Stimulated activated effector memory CD8-positive, alpha-beta T cell treated with anti-CD3 and anti-CD28 coated beads, Interleukin-12 subunit alpha, Interleukin-12 subunit beta, amount 100 ng/mL, for 72 hours (primary cell): ENCODE measurements at regions not wholly inside any gene's neighbourhood (a gene's known extent, or its start where the extent isn't known, plus 50 kb on each side); places are given as distances from the start of the nearest gene placed in this dataset.
"Not testable (repeated sequence)": the region's sequence is repeated elsewhere in the genome, so short reads cannot be mapped to it uniquely, and the experiment has no call there.

ENCODE experiments used
- ATAC-seq: fragments of 150-1000 bp; cut with Tn5 transposase; 2 replicates; pipeline ENCODE4 v1.10.0; 2021
- DNase-seq, 2 donors: peaks; one replicate each; pipeline ENCODE4 v3.0.0; 2021 to 2022; ENCODE audit warnings: low spot score in 2 of 2
- H3K27ac Mint-ChIP-seq: one replicate; pipeline ENCODE4 v1.8.0; 2022; ENCODE audit warnings: mild to moderate bottlenecking, mixed read lengths
- H3K36me3 Mint-ChIP-seq: one replicate; pipeline ENCODE4 v1.8.0; 2022; ENCODE audit warnings: mild to moderate bottlenecking, mixed read lengths
- H3K4me1 Mint-ChIP-seq: one replicate; pipeline ENCODE4 v1.8.0; 2022; ENCODE audit warnings: mixed read lengths
- H3K4me3 Mint-ChIP-seq: one replicate; pipeline ENCODE4 v1.8.0; 2022; ENCODE audit warnings: mild to moderate bottlenecking, mixed read lengths
- H3K9me3 Mint-ChIP-seq: one replicate; pipeline ENCODE4 v1.8.0; 2022; ENCODE audit warnings: mixed read lengths

GRCh38 chr3:89533275-89533674, 425.9 kb downstream of the EPHA3 start:
- H3K36me3 Mint-ChIP-seq: no peaks in the 10 kb centered on the region
- H3K9me3 Mint-ChIP-seq: peaks cover 17% of the 10 kb centered on the region
- H3K4me1 Mint-ChIP-seq: no peaks in the 10 kb centered on the region
- no peak overlapping the region for H3K27ac Mint-ChIP-seq
- no peak for DNase-seq
- no peak for ATAC-seq
- no peak overlapping the region for H3K4me3 Mint-ChIP-seq

GRCh38 chr3:89554587-89554986, 447.2 kb downstream of the EPHA3 start:
- not testable (repeated sequence) for DNase-seq, H3K27ac Mint-ChIP-seq, ATAC-seq, H3K4me3 Mint-ChIP-seq, H3K36me3 Mint-ChIP-seq, H3K4me1 Mint-ChIP-seq
- peaks cover 15% of the 10 kb centered on the region for H3K9me3 Mint-ChIP-seq

GRCh38 chr3:89558711-89559110, 451.3 kb downstream of the EPHA3 start:
- H3K4me1 Mint-ChIP-seq: no peaks in the 10 kb centered on the region
- no peak for ATAC-seq
- H3K36me3 Mint-ChIP-seq: no peaks in the 10 kb centered on the region
- H3K4me3 Mint-ChIP-seq: no peak overlapping the region
- no peak for DNase-seq
- peaks cover 20% of the 10 kb centered on the region for H3K9me3 Mint-ChIP-seq
- no peak overlapping the region for H3K27ac Mint-ChIP-seq

GRCh38 chr3:89560568-89560967, 453.1 kb downstream of the EPHA3 start:
- H3K9me3 Mint-ChIP-seq: peaks cover 23% of the 10 kb centered on the region
- no peak overlapping the region for H3K4me3 Mint-ChIP-seq
- no peak for ATAC-seq
- H3K27ac Mint-ChIP-seq: no peak overlapping the region
- no peaks in the 10 kb centered on the region for H3K36me3 Mint-ChIP-seq
- no peaks in the 10 kb centered on the region for H3K4me1 Mint-ChIP-seq
- no peak for DNase-seq

DNA sequence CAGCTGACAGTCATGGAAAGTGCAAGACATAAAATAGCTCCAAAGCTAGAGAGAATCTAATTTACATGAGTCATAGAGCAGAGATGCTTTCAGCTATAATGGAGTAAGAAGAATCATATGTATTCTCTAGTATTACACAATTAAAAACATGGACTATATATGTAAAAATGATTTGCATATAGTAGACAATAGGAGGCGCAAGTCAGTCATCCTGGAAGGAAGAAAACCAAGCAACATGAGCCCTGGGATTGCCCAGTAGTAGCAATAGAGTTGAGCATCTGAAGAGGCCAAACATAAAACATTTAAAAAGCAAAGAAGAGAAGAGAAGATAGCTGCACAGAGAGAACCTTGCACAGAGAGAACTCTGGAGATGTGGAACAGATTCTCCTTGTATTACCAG, 455.0 kb downstream of the EPHA3 start:
- no peaks in the 10 kb centered on the region for H3K36me3 Mint-ChIP-seq
- peaks cover 30% of the 10 kb centered on the region for H3K9me3 Mint-ChIP-seq
- H3K27ac Mint-ChIP-seq: no peak overlapping the region
- H3K4me3 Mint-ChIP-seq: no peak overlapping the region
- DNase-seq (no peak), ATAC-seq (no peak)
- no peaks in the 10 kb centered on the region for H3K4me1 Mint-ChIP-seq

- Mint-ChIP-seq H3K36me3 (no peaks in the 10 kb centered on the region), H3K9me3 (peaks cover 29% of the 10 kb centered on the region), H3K4me1 (no peaks in the 10 kb centered on the region), H3K27ac (no peak overlapping the region), H3K4me3 (no peak overlapping the region)
- no peak for DNase-seq
- ATAC-seq: no peak
These were observed 457.7 kb downstream of the EPHA3 start for GRCh38 chr3:89565098-89565497.

DNA sequence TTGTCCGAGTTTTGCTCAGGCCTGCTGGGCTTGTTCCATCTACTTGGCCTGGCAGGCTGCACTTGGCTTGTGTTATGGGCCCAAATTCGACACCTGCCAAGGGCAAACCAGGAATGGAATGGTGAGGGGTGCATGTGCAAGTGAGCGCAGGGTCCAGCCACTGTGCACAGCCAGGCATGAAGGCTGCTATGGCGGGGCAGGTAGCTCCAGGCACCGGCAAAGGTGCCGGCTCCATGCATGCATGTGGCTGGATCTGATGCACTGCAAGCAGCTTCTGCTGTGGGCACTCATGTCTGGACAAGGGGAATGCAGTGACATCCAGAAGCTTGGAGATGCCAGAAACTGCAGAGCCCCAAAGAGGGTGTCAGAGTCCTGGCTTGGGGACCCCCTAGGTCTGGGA, 463.0 kb downstream of the EPHA3 start:
- H3K36me3 Mint-ChIP-seq: no peaks in the 10 kb centered on the region
- DNase-seq (no peak), ATAC-seq (no peak)
- no peak overlapping the region for H3K27ac Mint-ChIP-seq
- H3K4me1 Mint-ChIP-seq: no peaks in the 10 kb centered on the region
- peaks cover 16% of the 10 kb centered on the region for H3K9me3 Mint-ChIP-seq
- no peak overlapping the region for H3K4me3 Mint-ChIP-seq

GRCh38 chr3:89571298-89571697, 463.9 kb downstream of the EPHA3 start:
- H3K4me3 Mint-ChIP-seq: no peak overlapping the region

GRCh38 chr3:89571707-89572106, 464.3 kb downstream of the EPHA3 start:
- Mint-ChIP-seq H3K4me3 (no peak overlapping the region), H3K27ac (no peak overlapping the region), H3K9me3 (peaks cover 7% of the 10 kb centered on the region), H3K4me1 (no peaks in the 10 kb centered on the region), H3K36me3 (no peaks in the 10 kb centered on the region)
- no peak for DNase-seq
- ATAC-seq: no peak

More at GRCh38 chr3:89571298-89571697, 463.9 kb downstream of the EPHA3 start:
- Mint-ChIP-seq H3K36me3 (no peaks in the 10 kb centered on the region), H3K4me1 (no peaks in the 10 kb centered on the region), H3K27ac (no peak overlapping the region), H3K9me3 (peaks cover 7% of the 10 kb centered on the region)
- DNase-seq: no peak
- ATAC-seq: no peak

DNA sequence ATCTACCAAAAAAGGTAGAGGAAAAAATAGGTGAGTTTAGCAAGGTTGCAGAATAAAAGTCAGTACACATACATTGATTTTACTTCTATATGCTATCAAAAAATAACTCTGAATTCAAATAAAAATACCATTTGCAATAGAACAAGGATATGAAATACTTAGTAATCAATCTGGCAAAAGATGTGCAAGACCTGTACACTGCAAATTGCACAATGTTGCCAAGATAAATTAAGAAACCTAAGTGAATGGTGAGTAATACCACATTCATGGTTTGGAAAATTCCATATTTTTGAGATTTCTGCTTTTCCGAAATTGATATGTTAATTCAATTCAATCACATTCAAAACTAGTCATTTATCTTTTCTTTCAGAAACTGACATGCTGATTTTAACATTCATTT, 464.8 kb downstream of the EPHA3 start:
- Mint-ChIP-seq H3K9me3 (peaks cover 8% of the 10 kb centered on the region), H3K36me3 (no peaks in the 10 kb centered on the region), H3K4me1 (no peaks in the 10 kb centered on the region), H3K4me3 (no peak overlapping the region), H3K27ac (no peak overlapping the region)
- no peak for DNase-seq
- ATAC-seq: no peak

DNA sequence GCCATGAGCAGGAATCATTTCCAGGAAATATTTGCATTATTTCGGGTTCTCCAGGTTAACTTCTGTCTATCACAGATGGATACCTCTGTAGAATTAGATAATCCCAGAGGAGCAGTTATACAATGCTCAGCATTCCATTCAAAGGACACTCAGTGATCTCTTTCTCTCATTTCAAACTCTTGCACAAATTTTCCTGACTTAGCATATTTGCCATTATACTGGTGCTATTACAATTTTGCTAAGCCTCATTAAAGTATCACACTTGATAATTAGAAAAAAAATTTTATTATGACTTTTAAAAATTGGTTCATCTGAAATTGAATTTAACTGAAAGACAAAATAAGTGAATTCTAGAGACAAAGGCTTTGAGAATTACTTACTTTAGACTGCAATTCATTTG, 469.0 kb downstream of the EPHA3 start:
- ATAC-seq: no peak
- H3K9me3 Mint-ChIP-seq: peaks cover 10% of the 10 kb centered on the region
- DNase-seq: no peak
- H3K4me1 Mint-ChIP-seq: no peaks in the 10 kb centered on the region
- H3K27ac Mint-ChIP-seq: no peak overlapping the region
- no peaks in the 10 kb centered on the region for H3K36me3 Mint-ChIP-seq
- no peak overlapping the region for H3K4me3 Mint-ChIP-seq

- Mint-ChIP-seq H3K4me1 (no peaks in the 10 kb centered on the region), H3K36me3 (no peaks in the 10 kb centered on the region), H3K9me3 (peaks cover 15% of the 10 kb centered on the region), H3K27ac (no peak overlapping the region), H3K4me3 (no peak overlapping the region)
- ATAC-seq (no peak), DNase-seq (no peak)
These were observed 470.5 kb downstream of the EPHA3 start for GRCh38 chr3:89577637-89578530.

- DNase-seq (no peak), ATAC-seq (no peak)
- Mint-ChIP-seq H3K4me3 (no peak overlapping the region), H3K36me3 (no peaks in the 10 kb centered on the region), H3K4me1 (no peaks in the 10 kb centered on the region), H3K9me3 (peaks cover 13% of the 10 kb centered on the region), H3K27ac (no peak overlapping the region)
These were observed 473.4 kb downstream of the EPHA3 start for GRCh38 chr3:89580859-89581258.

DNA sequence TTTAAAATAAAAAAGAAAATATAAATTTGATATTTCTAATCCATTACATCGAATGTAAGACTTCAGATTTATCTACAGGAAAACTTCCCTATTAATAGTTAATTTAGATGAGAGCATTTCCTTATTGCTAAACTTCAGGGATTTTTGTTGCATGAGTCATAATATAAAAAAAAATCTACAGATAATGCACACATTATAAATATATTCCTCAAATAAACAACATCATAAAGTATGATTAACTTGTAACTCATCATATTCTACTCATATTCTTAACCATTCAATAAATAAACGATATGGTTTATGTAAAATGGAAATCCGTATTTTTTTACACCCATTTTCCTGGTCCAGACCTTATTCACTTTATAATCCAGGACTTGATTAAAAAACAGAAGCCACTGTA, 477.0 kb downstream of the EPHA3 start:
- ATAC-seq: no peak
- Mint-ChIP-seq H3K36me3 (no peaks in the 10 kb centered on the region), H3K27ac (no peak overlapping the region)

DNA sequence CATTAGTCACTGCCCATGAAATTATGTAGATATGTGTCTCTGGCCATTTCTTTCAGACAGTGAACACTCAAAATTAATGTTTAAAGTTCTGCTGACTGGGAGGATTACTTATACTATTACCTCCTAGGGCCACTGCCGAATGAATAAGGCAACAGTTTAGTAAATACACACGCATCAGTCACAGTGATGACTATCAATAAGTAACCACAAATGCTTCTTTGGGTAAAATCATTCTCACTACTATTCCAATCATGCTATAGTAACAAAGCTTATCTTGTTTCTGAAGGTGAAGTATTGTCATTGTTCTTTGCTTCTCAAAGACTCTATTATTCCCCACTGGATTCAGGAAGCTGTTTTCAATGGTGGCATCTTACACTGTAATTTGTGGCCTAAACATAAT, 478.8 kb downstream of the EPHA3 start:
- no peaks in the 10 kb centered on the region for H3K4me1 Mint-ChIP-seq
- DNase-seq (no peak), ATAC-seq (no peak)
- H3K4me3 Mint-ChIP-seq: no peak overlapping the region
- H3K27ac Mint-ChIP-seq: no peak overlapping the region
- H3K9me3 Mint-ChIP-seq: peaks cover 17% of the 10 kb centered on the region
- no peaks in the 10 kb centered on the region for H3K36me3 Mint-ChIP-seq

More for the DNA sequence above, 477.0 kb downstream of the EPHA3 start:
- Mint-ChIP-seq H3K9me3 (peaks cover 19% of the 10 kb centered on the region), H3K4me3 (no peak overlapping the region), H3K4me1 (no peaks in the 10 kb centered on the region)
- no peak for DNase-seq

- Mint-ChIP-seq H3K9me3 (peaks cover 19% of the 10 kb centered on the region), H3K4me1 (no peaks in the 10 kb centered on the region), H3K36me3 (no peaks in the 10 kb centered on the region), H3K4me3 (no peak overlapping the region), H3K27ac (no peak overlapping the region)
- DNase-seq (no peak), ATAC-seq (no peak)
These were observed 479.3 kb downstream of the EPHA3 start for GRCh38 chr3:89586676-89587075.
